IMR-90 (cell line): ENCODE measurements at regions not wholly inside any gene's neighbourhood (a gene's known extent, or its start where the extent isn't known, plus 50 kb on each side); places are given as distances from the start of the nearest gene placed in this dataset.

Source experiments
- ATAC-seq: fragments of 200-7000 bp; cut with Tn5 transposase; 2 replicates; pipeline ENCODE4 v1.9.1; 2020; ENCODE audit warnings: low read depth, mild to moderate bottlenecking, moderate library complexity
- BruUV-seq: library from RNA; stranded (reverse); fragments of 400-500 nt; replicated peaks from 2 replicates; lab custom pipeline; 2021; lab: Mats Ljungman, UMichigan
- CTCF ChIA-PET: fragments of 300-600 bp; formaldehyde crosslinking; extraction: SDS; loops from one replicate; lab custom pipeline; 2021; ENCODE audit warnings: antibody characterized with exemption; lab: Yijun Ruan, JAX
- POLR2A ChIA-PET: fragments of 300-600 bp; sonication (Branson Sonifier 250); formaldehyde crosslinking; loops from one replicate; lab custom pipeline; 2022; ENCODE audit warnings: antibody characterized with exemption; ENCODE audit not compliant: unreplicated experiment; lab: Charles Lee
- DNase-seq: peaks from one replicate; pipeline ENCODE4 v3.0.0; 2013
- H2AFZ ChIP-seq: replicated peaks from 2 replicates; pipeline ENCODE3; 2013; ENCODE audit warnings: low read length, mild to moderate bottlenecking; ENCODE audit not compliant: poor library complexity
- H2AK5ac ChIP-seq: 2 replicates; pipeline ENCODE4 v1.6.1; 2013; ENCODE audit warnings: low read depth, low read length, inconsistent platforms
- H2AK9ac ChIP-seq: replicated peaks from 2 replicates; pipeline ENCODE3; 2013; ENCODE audit warnings: mild to moderate bottlenecking, low read depth, low read length, moderate library complexity; ENCODE audit not compliant: poor library complexity
- H2BK120ac ChIP-seq: 2 replicates; pipeline ENCODE4 v1.6.1; 2013; ENCODE audit warnings: low read depth, low read length, inconsistent platforms
- H2BK15ac ChIP-seq: 3 replicates; pipeline ENCODE4 v1.6.1; 2013; ENCODE audit warnings: low read depth, low read length, inconsistent platforms
- H2BK20ac ChIP-seq: 2 replicates; pipeline ENCODE4 v1.6.1; 2013; ENCODE audit warnings: low read depth, mild to moderate bottlenecking, inconsistent platforms, low read length, moderate library complexity
- H2BK5ac ChIP-seq: 2 replicates; pipeline ENCODE4 v1.6.1; 2013; ENCODE audit warnings: mild to moderate bottlenecking, low read depth, low read length, inconsistent platforms; ENCODE audit not compliant: poor library complexity, severe bottlenecking
- H3K14ac ChIP-seq: replicated peaks from 2 replicates; pipeline ENCODE4 v1.6.1; 2013; ENCODE audit warnings: low read depth, low read length, inconsistent platforms
- H3K18ac ChIP-seq: 2 replicates; pipeline ENCODE4 v1.6.1; 2013; ENCODE audit warnings: low read depth, low read length, control low read depth
- H3K23ac ChIP-seq: 2 replicates; pipeline ENCODE4 v1.6.1; 2013; ENCODE audit warnings: low read depth, low read length, inconsistent platforms
- H3K27ac ChIP-seq: 2 replicates; pipeline ENCODE4 v1.5.1; 2013; ENCODE audit warnings: mild to moderate bottlenecking, control low read depth, low read length; ENCODE audit not compliant: insufficient read depth
- H3K27me3 ChIP-seq: 2 replicates; pipeline ENCODE4 v1.6.1; 2013; ENCODE audit warnings: low read length; ENCODE audit not compliant: control insufficient read depth, insufficient read depth
- H3K36me3 ChIP-seq: 2 replicates; pipeline ENCODE4 v1.6.1; 2013; ENCODE audit warnings: low read length, mixed read lengths; ENCODE audit not compliant: control insufficient read depth, insufficient read depth
- H3K4ac ChIP-seq: 2 replicates; pipeline ENCODE4 v1.6.1; 2013; ENCODE audit warnings: low read depth, low read length, inconsistent platforms
- H3K4me1 ChIP-seq: 2 replicates; pipeline ENCODE4 v1.6.1; 2013; ENCODE audit warnings: low read length, mixed read lengths; ENCODE audit not compliant: control insufficient read depth, insufficient read depth
- H3K4me2 ChIP-seq: 2 replicates; pipeline ENCODE4 v1.6.1; 2013; ENCODE audit warnings: low read depth, mild to moderate bottlenecking, control low read depth, low read length, moderate library complexity
- H3K4me3 ChIP-seq: 2 replicates; pipeline ENCODE4 v1.5.1; 2013; ENCODE audit warnings: low read depth, mild to moderate bottlenecking, control low read depth, low read length, moderate library complexity; ENCODE audit not compliant: insufficient read depth
- H3K56ac ChIP-seq: 2 replicates; pipeline ENCODE4 v1.6.1; 2013; ENCODE audit warnings: low read length, inconsistent platforms; ENCODE audit not compliant: insufficient read depth; ENCODE audit errors: extremely low read depth
- H3K79me1 ChIP-seq, 2 experiments: 2 replicates each; pipeline ENCODE4 v1.6.1; 2013; ENCODE audit warnings: low read length in 2 of 2, inconsistent platforms in 1 of 2, low read depth in 1 of 2
- H3K9ac ChIP-seq: 2 replicates; pipeline ENCODE4 v1.6.1; 2013; ENCODE audit warnings: low read depth, low read length, control low read depth
- H3K9me1 ChIP-seq: 2 replicates; pipeline ENCODE4 v1.6.1; 2013; ENCODE audit warnings: low read length, inconsistent platforms; ENCODE audit not compliant: insufficient read depth
- H3K9me3 ChIP-seq: 2 replicates; pipeline ENCODE4 v1.6.1; 2013; ENCODE audit warnings: low read length; ENCODE audit not compliant: control insufficient read depth, insufficient read depth
- H4K20me1 ChIP-seq: 2 replicates; pipeline ENCODE4 v1.6.1; 2013; ENCODE audit warnings: low read length, inconsistent platforms; ENCODE audit not compliant: insufficient read depth
- H4K5ac ChIP-seq: 2 replicates; pipeline ENCODE4 v1.6.1; 2013; ENCODE audit warnings: mild to moderate bottlenecking, low read depth, low read length, control low read depth
- H4K8ac ChIP-seq, 2 experiments: 2 replicates each; pipeline ENCODE4 v1.6.1; 2013; ENCODE audit warnings: low read depth in 2 of 2, low read length in 2 of 2, control low read depth in 1 of 2, inconsistent platforms in 1 of 2
- H4K91ac ChIP-seq: 2 replicates; pipeline ENCODE4 v1.6.1; 2013; ENCODE audit warnings: low read depth, low read length, inconsistent platforms; ENCODE audit not compliant: insufficient read depth
- BHLHE40 ChIP-seq: fragments of 150-350 bp; IDR thresholded peaks from 2 replicates; pipeline ENCODE4 v1.6.1; 2016; ENCODE audit warnings: mild to moderate bottlenecking, low read depth, low read length
- CEBPB ChIP-seq: IDR thresholded peaks from 2 replicates; pipeline ENCODE4 v1.6.1; 2012; ENCODE audit warnings: low read depth, low read length, improper control_type of control experiment
- CHD1 ChIP-seq: IDR thresholded peaks from 2 replicates; pipeline ENCODE4 v1.6.1; 2012; ENCODE audit warnings: low read depth, low read length, improper control_type of control experiment
- FOS ChIP-seq: fragments of 150-350 bp; IDR thresholded peaks from 2 replicates; pipeline ENCODE4 v1.6.1; 2016; ENCODE audit warnings: low read depth, low read length
- MAFK ChIP-seq: IDR thresholded peaks from 2 replicates; pipeline ENCODE4 v1.6.1; 2012; ENCODE audit warnings: low read depth, low read length, improper control_type of control experiment
- MAZ ChIP-seq: IDR thresholded peaks from 2 replicates; pipeline ENCODE4 v1.6.1; 2012; ENCODE audit warnings: low read depth, mild to moderate bottlenecking, low read length, improper control_type of control experiment, moderate library complexity, borderline replicate concordance
- MXI1 ChIP-seq: IDR thresholded peaks from 2 replicates; pipeline ENCODE4 v1.6.1; 2012; ENCODE audit warnings: low read depth, mild to moderate bottlenecking, low read length, moderate library complexity, borderline replicate concordance
- NFE2L2 ChIP-seq: fragments of 150-350 bp; IDR thresholded peaks from 2 replicates; pipeline ENCODE4 v1.6.1; 2016; ENCODE audit warnings: low read depth, mild to moderate bottlenecking, low read length
- POLR2A ChIP-seq: IDR thresholded peaks from 2 replicates; pipeline ENCODE4 v1.6.1; 2012; ENCODE audit warnings: mild to moderate bottlenecking, low read depth, low read length
- RAD21 ChIP-seq: IDR thresholded peaks from 2 replicates; pipeline ENCODE4 v1.6.1; 2012; ENCODE audit warnings: low read length, improper control_type of control experiment
- RCOR1 ChIP-seq: IDR thresholded peaks from 2 replicates; pipeline ENCODE4 v1.6.1; 2012; ENCODE audit warnings: mild to moderate bottlenecking, low read length, improper control_type of control experiment; ENCODE audit not compliant: insufficient replicate concordance
- RFX5 ChIP-seq: IDR thresholded peaks from 2 replicates; pipeline ENCODE4 v1.8.0; 2012; ENCODE audit warnings: low read depth, mild to moderate bottlenecking, low read length, moderate library complexity
- SMC3 ChIP-seq: fragments of 150-350 bp; IDR thresholded peaks from 2 replicates; pipeline ENCODE4 v1.6.1; 2016; ENCODE audit warnings: low read depth, mild to moderate bottlenecking, antibody characterized with exemption, low read length, moderate library complexity
- WGBS, 2 experiments: methylation state at CpG; one replicate each; pipeline versions ENCODE4 v1.1.5 to v1.1.7; 2013; ENCODE audit warnings: missing lambda C conversion rate in 2 of 2; ENCODE audit not compliant: insufficient read length in 1 of 2; ENCODE audit errors: extremely low coverage in 2 of 2; 5-methylcytosine and 5-hydroxymethylcytosine counted together
- dilution Hi-C: fragments of 300-500 bp; cut with HindIII; formaldehyde crosslinking; loops from one replicate; pipeline ENCODE4 v1.14.3; 2018; ENCODE audit warnings: low sequenced_read_pairs; ENCODE audit not compliant: unreplicated experiment
- in situ Hi-C: fragments of 300-500 bp; cut with MboI; formaldehyde crosslinking; loops from 3 replicates; pipeline ENCODE4 v1.14.3; 2019; ENCODE audit warnings: low sequenced_read_pairs, inconsistent platforms, mixed read lengths
- intact Hi-C: fragments of 100-400 bp; cut with micrococcal nuclease; formaldehyde crosslinking; loops from 2 replicates; pipeline ENCODE4 v1.10.0; 2022
- TF ChIP-seq, protein P1 (sequence below): fragments of 150-350 bp; IDR thresholded peaks from 2 replicates; pipeline ENCODE4 v1.6.1; 2017; ENCODE audit warnings: mild to moderate bottlenecking, antibody characterized with exemption, low read length, low read depth
- TF ChIP-seq, protein P2 (sequence below): fragments of 150-350 bp; IDR thresholded peaks from 2 replicates; pipeline ENCODE4 v1.6.1; 2016; ENCODE audit warnings: low read depth, mild to moderate bottlenecking, low read length, moderate library complexity, borderline replicate concordance

GRCh38 chr21:16215193-16215592 is 485.4 kb downstream of the USP25 start:
- H3K4me2 ChIP-seq = no peak overlapping the region
- no peak overlapping the region for H4K8ac ChIP-seq
- no peaks in the 10 kb centered on the region for H3K36me3 ChIP-seq
- CTCF ChIA-PET = no interaction called here
- no TSS peak for BruUV-seq
- H2BK20ac ChIP-seq = no peak overlapping the region
- no peak overlapping the region for H2AK9ac ChIP-seq
- no peaks in the 10 kb centered on the region for H3K27me3 ChIP-seq
- no peak overlapping the region for H4K5ac ChIP-seq
- no peak overlapping the region for H3K9ac ChIP-seq
- H2AFZ ChIP-seq = no peak overlapping the region
- no peaks in the 10 kb centered on the region for H3K9me1 ChIP-seq
- H4K20me1 ChIP-seq = no peaks in the 10 kb centered on the region
- WGBS, 2 experiments = no CpG with 5 or more reads among the region's 2 CpGs
- dilution Hi-C loops (no loop called here), in situ Hi-C loops (no loop called here), intact Hi-C loops (no loop called here)
- H3K56ac ChIP-seq = no peak overlapping the region
- H3K27ac ChIP-seq = no peak overlapping the region
- TF ChIP-seq RCOR1 = no peak
- no peak for TF ChIP-seq MAFK
- TF ChIP-seq FOS = no peak
- TF ChIP-seq MAZ = no peak
- TF ChIP-seq, protein P1, sequence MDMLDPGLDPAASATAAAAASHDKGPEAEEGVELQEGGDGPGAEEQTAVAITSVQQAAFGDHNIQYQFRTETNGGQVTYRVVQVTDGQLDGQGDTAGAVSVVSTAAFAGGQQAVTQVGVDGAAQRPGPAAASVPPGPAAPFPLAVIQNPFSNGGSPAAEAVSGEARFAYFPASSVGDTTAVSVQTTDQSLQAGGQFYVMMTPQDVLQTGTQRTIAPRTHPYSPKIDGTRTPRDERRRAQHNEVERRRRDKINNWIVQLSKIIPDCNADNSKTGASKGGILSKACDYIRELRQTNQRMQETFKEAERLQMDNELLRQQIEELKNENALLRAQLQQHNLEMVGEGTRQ = no peak
- no peak for TF ChIP-seq BHLHE40
- no peak for TF ChIP-seq MXI1
- TF ChIP-seq RFX5 = no peak
- TF ChIP-seq, protein P2, sequence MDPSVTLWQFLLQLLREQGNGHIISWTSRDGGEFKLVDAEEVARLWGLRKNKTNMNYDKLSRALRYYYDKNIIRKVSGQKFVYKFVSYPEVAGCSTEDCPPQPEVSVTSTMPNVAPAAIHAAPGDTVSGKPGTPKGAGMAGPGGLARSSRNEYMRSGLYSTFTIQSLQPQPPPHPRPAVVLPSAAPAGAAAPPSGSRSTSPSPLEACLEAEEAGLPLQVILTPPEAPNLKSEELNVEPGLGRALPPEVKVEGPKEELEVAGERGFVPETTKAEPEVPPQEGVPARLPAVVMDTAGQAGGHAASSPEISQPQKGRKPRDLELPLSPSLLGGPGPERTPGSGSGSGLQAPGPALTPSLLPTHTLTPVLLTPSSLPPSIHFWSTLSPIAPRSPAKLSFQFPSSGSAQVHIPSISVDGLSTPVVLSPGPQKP = no peak
- TF ChIP-seq POLR2A = no peak
- no peak for TF ChIP-seq CEBPB
- no peak for TF ChIP-seq RAD21
- no peak for TF ChIP-seq NFE2L2
- no peak for TF ChIP-seq SMC3
- no peak for TF ChIP-seq CHD1
- no peaks in the 10 kb centered on the region for H3K79me1 ChIP-seq
- POLR2A ChIA-PET = no interaction called here
- H3K14ac ChIP-seq = no peak overlapping the region
- ATAC-seq = no peak
- H3K4me1 ChIP-seq = no peaks in the 10 kb centered on the region
- no peak overlapping the region for H3K18ac ChIP-seq
- H3K4ac ChIP-seq = no peak overlapping the region
- H2BK120ac ChIP-seq = no peak overlapping the region
- H3K4me3 ChIP-seq = no peak overlapping the region
- H2BK5ac ChIP-seq = no peak overlapping the region
- H3K9me3 ChIP-seq = no peaks in the 10 kb centered on the region
- H4K91ac ChIP-seq = no peak overlapping the region
- H2AK5ac ChIP-seq = no peak overlapping the region
- H2BK15ac ChIP-seq = no peak overlapping the region
- DNase-seq = no peak
- no peak overlapping the region for H3K23ac ChIP-seq
